H1 (cell line): ENCODE measurements at regions not wholly inside any gene's neighbourhood (a gene's known extent, or its start where the extent isn't known, plus 50 kb on each side); places are given as distances from the start of the nearest gene placed in this dataset.

Source experiments
- CTCF ChIA-PET: fragments of 300-600 bp; sonication (Branson Sonifier 250); formaldehyde crosslinking; loops from one replicate; lab custom pipeline; 2021; ENCODE audit not compliant: partially characterized antibody; lab: Charles Lee
- POLR2A ChIA-PET: fragments of 300-600 bp; sonication (Branson Sonifier 250); formaldehyde crosslinking; loops from one replicate; lab custom pipeline; 2021; ENCODE audit warnings: inconsistent platforms; ENCODE audit not compliant: partially characterized antibody; lab: Charles Lee
- DNase-seq, 2 experiments: peaks; one replicate each; pipeline versions ENCODE4 v3.0.0 to v3.0.0-alpha.2; 2010 to 2022; ENCODE audit warnings: low spot score in 2 of 2, low read depth in 1 of 2, mixed read lengths in 1 of 2
- FAIRE-seq: peaks from 2 replicates; lab custom pipeline; 2011; peaks lifted over from hg19 to GRCh38; lab: Jason Lieb, UNC
- H2AFZ ChIP-seq: 2 replicates; pipeline ENCODE4 v1.8.1; 2012; ENCODE audit warnings: low read length, inconsistent platforms
- H2AK5ac ChIP-seq: 2 replicates; pipeline ENCODE4 v1.6.1; 2013; ENCODE audit warnings: low read depth, low read length
- H2BK120ac ChIP-seq: replicated peaks from 2 replicates; pipeline ENCODE3; 2013; ENCODE audit warnings: low read depth, low read length, inconsistent platforms
- H2BK12ac ChIP-seq: 2 replicates; pipeline ENCODE4 v1.6.1; 2013; ENCODE audit warnings: low read depth, low read length
- H2BK15ac ChIP-seq: 2 replicates; pipeline ENCODE4 v1.6.1; 2013; ENCODE audit warnings: low read length
- H2BK20ac ChIP-seq: 2 replicates; pipeline ENCODE4 v1.6.1; 2013; ENCODE audit warnings: low read length
- H2BK5ac ChIP-seq: 2 replicates; pipeline ENCODE4 v1.6.1; 2013; ENCODE audit warnings: low read depth, low read length
- H3K14ac ChIP-seq: 2 replicates; pipeline ENCODE4 v1.6.1; 2013; ENCODE audit warnings: inconsistent platforms; ENCODE audit not compliant: insufficient read length
- H3K18ac ChIP-seq: 2 replicates; pipeline ENCODE4 v1.6.1; 2013; ENCODE audit warnings: low read length; ENCODE audit errors: extremely low read depth
- H3K23ac ChIP-seq: 2 replicates; pipeline ENCODE4 v1.6.1; 2013; ENCODE audit warnings: inconsistent platforms; ENCODE audit not compliant: insufficient read length
- H3K23me2 ChIP-seq: 2 replicates; pipeline ENCODE4 v1.6.1; 2013; ENCODE audit warnings: low read depth, low read length
- H3K27ac ChIP-seq: 2 replicates; pipeline ENCODE4 v1.6.1; 2011; ENCODE audit warnings: low read depth, low read length, inconsistent platforms
- H3K27me3 ChIP-seq, 4 experiments: replicated peaks in 1 of 4; 1 replicate in 1 of 4; 2 replicates in 3 of 4; pipeline versions ENCODE4 v1.6.1 to v1.8.1; 2011 to 2013; ENCODE audit warnings: low read length in 3 of 4, mild to moderate bottlenecking in 3 of 4, inconsistent platforms in 2 of 4, mixed read lengths in 2 of 4, moderate library complexity in 1 of 4; ENCODE audit not compliant: control insufficient read depth in 3 of 4, insufficient read depth in 3 of 4; ENCODE audit errors: extremely low read depth in 1 of 4
- H3K36me3 ChIP-seq, 4 experiments: 2 replicates each; pipeline versions ENCODE4 v1.6.1 to v1.8.1; 2011 to 2013; ENCODE audit warnings: mild to moderate bottlenecking in 4 of 4, low read length in 3 of 4, moderate library complexity in 2 of 4, control low read depth in 1 of 4, inconsistent platforms in 1 of 4; ENCODE audit not compliant: insufficient read depth in 4 of 4, control insufficient read depth in 2 of 4
- H3K4ac ChIP-seq: replicated peaks from 2 replicates; pipeline ENCODE3; 2013; ENCODE audit warnings: low read length, low read depth, mixed read lengths, inconsistent platforms; ENCODE audit not compliant: insufficient read length
- H3K4me1 ChIP-seq, 4 experiments: replicated peaks in 1 of 4; 1 replicate in 1 of 4; 2 replicates in 3 of 4; pipeline versions ENCODE4 v1.6.1 to v1.8.1; 2011 to 2013; ENCODE audit warnings: low read length in 3 of 4, inconsistent platforms in 2 of 4, mixed read lengths in 1 of 4; ENCODE audit not compliant: insufficient read depth in 4 of 4, control insufficient read depth in 3 of 4
- H3K4me2 ChIP-seq, 2 experiments: 2 replicates each; pipeline versions ENCODE4 v1.6.1 to v1.8.1; 2011 to 2013; ENCODE audit warnings: low read depth in 2 of 2, low read length in 2 of 2, control low read depth in 1 of 2, inconsistent platforms in 1 of 2, mild to moderate bottlenecking in 1 of 2; ENCODE audit not compliant: insufficient read depth in 1 of 2
- H3K4me3 ChIP-seq, 4 experiments: fragments of 200-600, 300-600 bp in 1 of 4; sonication (generic), shearing (Covaris generic), sonication (Bioruptor Twin) in 1 of 4; 2 replicates each; pipeline versions ENCODE4 v1.5.1 to v1.8.1; 2011 to 2016; ENCODE audit warnings: low read length in 4 of 4, low read depth in 3 of 4, control low read depth in 2 of 4, inconsistent platforms in 2 of 4, mild to moderate bottlenecking in 2 of 4, mixed read lengths in 1 of 4, moderate library complexity in 1 of 4; ENCODE audit not compliant: insufficient read depth in 2 of 4; ENCODE audit errors: extremely low read depth in 1 of 4
- H3K56ac ChIP-seq: replicated peaks from 2 replicates; pipeline ENCODE3; 2013; ENCODE audit warnings: low read depth, mild to moderate bottlenecking, mixed read lengths, low read length, inconsistent platforms; ENCODE audit not compliant: insufficient read length
- H3K79me1 ChIP-seq: 2 replicates; pipeline ENCODE4 v1.6.1; 2013; ENCODE audit warnings: low read depth, low read length, control low read depth
- H3K79me2 ChIP-seq, 2 experiments: 2 replicates each; pipeline versions ENCODE4 v1.6.1 to v1.8.1; 2012 to 2013; ENCODE audit warnings: low read length in 2 of 2, mild to moderate bottlenecking in 2 of 2, inconsistent platforms in 1 of 2; ENCODE audit not compliant: insufficient read depth in 2 of 2, control insufficient read depth in 1 of 2
- H3K9ac ChIP-seq, 4 experiments: replicated peaks in 1 of 4; 1 replicate in 1 of 4; 2 replicates in 3 of 4; pipeline versions ENCODE4 v1.6.1 to v1.8.1; 2011 to 2013; ENCODE audit warnings: low read depth in 3 of 4, low read length in 3 of 4, control low read depth in 2 of 4, mild to moderate bottlenecking in 2 of 4, moderate library complexity in 2 of 4, inconsistent platforms in 1 of 4; ENCODE audit errors: extremely low read depth in 1 of 4
- H3K9me3 ChIP-seq, 2 experiments: 2 replicates each; pipeline versions ENCODE4 v1.6.1 to v1.8.1; 2012 to 2013; ENCODE audit warnings: mild to moderate bottlenecking in 2 of 2, moderate library complexity in 2 of 2, control low read depth in 1 of 2, inconsistent platforms in 1 of 2, low read depth in 1 of 2, low read length in 1 of 2, mixed read lengths in 1 of 2; ENCODE audit not compliant: insufficient read depth in 2 of 2
- H4K20me1 ChIP-seq, 2 experiments: replicated peaks in 1 of 2; 2 replicates each; pipeline versions ENCODE3 to v1.8.1; 2011 to 2013; ENCODE audit warnings: inconsistent platforms in 2 of 2, low read length in 2 of 2, mild to moderate bottlenecking in 1 of 2; ENCODE audit not compliant: insufficient read depth in 2 of 2, control insufficient read depth in 1 of 2
- H4K5ac ChIP-seq: 2 replicates; pipeline ENCODE4 v1.6.1; 2013; ENCODE audit warnings: low read length, low read depth, mixed read lengths, inconsistent platforms; ENCODE audit not compliant: insufficient read length
- H4K8ac ChIP-seq: 2 replicates; pipeline ENCODE4 v1.8.0; 2013; ENCODE audit warnings: mild to moderate bottlenecking, moderate library complexity, low read length, inconsistent platforms; ENCODE audit not compliant: insufficient read depth; ENCODE audit errors: extremely low read depth
- H4K91ac ChIP-seq: replicated peaks from 2 replicates; pipeline ENCODE3; 2013; ENCODE audit warnings: low read length, mixed read lengths, inconsistent platforms; ENCODE audit not compliant: insufficient read length
- CBX5 ChIP-seq: fragments of 300-800, 300-1000 bp; sonication (generic); IDR thresholded peaks from 2 replicates; pipeline ENCODE4 v1.7.1; 2016; ENCODE audit warnings: antibody characterized with exemption, low read length, low read depth
- EP300 ChIP-seq, 2 experiments: IDR thresholded peaks; 1 replicate in 1 of 2; 2 replicates in 1 of 2; pipeline ENCODE4 v1.6.1; 2011 to 2012; ENCODE audit warnings: low read depth in 2 of 2, low read length in 2 of 2, mild to moderate bottlenecking in 2 of 2, borderline replicate concordance in 1 of 2, inconsistent platforms in 1 of 2, moderate library complexity in 1 of 2
- KDM5A ChIP-seq: fragments of 200-600 bp; IDR thresholded peaks from 2 replicates; pipeline ENCODE4 v1.7.1; 2012; ENCODE audit warnings: mild to moderate bottlenecking, low read length, inconsistent platforms, mixed read lengths
- RAD21 ChIP-seq, 2 experiments: IDR thresholded peaks in 1 of 2; conservative IDR thresholded peaks in 1 of 2; 2 replicates each; pipeline ENCODE4 v1.6.1; 2011; ENCODE audit warnings: low read depth in 2 of 2, low read length in 2 of 2, improper control_type of control experiment in 1 of 2, inconsistent platforms in 1 of 2, mild to moderate bottlenecking in 1 of 2, moderate library complexity in 1 of 2
- SRF ChIP-seq: IDR thresholded peaks from 2 replicates; pipeline ENCODE4 v1.6.1; 2011; ENCODE audit warnings: mild to moderate bottlenecking, low read depth, low read length, moderate library complexity
- WGBS, 2 experiments: shearing (Covaris generic) in 1 of 2; methylation state at CpG; one replicate each; pipeline versions ENCODE4 v1.1.6 to v1.1.7; 2013 to 2015; ENCODE audit warnings: low lambda C conversion rate in 2 of 2, mixed read lengths in 2 of 2, inconsistent platforms in 1 of 2, low coverage in 1 of 2, missing lambda C conversion rate in 1 of 2; ENCODE audit not compliant: insufficient replicate concordance in 2 of 2, insufficient coverage in 1 of 2, insufficient read length in 1 of 2; ENCODE audit errors: extremely low coverage in 1 of 2, missing lambda C conversion rate in 1 of 2; 5-methylcytosine and 5-hydroxymethylcytosine counted together

- Histone ChIP-seq H3K4ac (peak overlapping the region; percentile 73), H2BK12ac (no peak overlapping the region), H2BK5ac (no peak overlapping the region), H3K27me3 (no peaks in the 10 kb centered on the region), H3K9me3 (no peaks in the 10 kb centered on the region), H3K79me1 (no peaks in the 10 kb centered on the region), H3K9ac (no peak overlapping the region), H3K14ac (no peak overlapping the region), H2BK120ac (no peak overlapping the region), H3K27ac (no peak overlapping the region), H2AK5ac (no peak overlapping the region), H2BK15ac (no peak overlapping the region), H3K4me2 (no peak overlapping the region), H4K5ac (no peak overlapping the region), H4K91ac (no peak overlapping the region), H4K8ac (no peak overlapping the region), H3K36me3 (no peaks in the 10 kb centered on the region; a peak in 1 of 8 replicates), H2BK20ac (no peak overlapping the region), H3K4me3 (no peak overlapping the region), H3K79me2 (no peaks in the 10 kb centered on the region), H3K23me2 (no peaks in the 10 kb centered on the region), H4K20me1 (peaks cover 0 to 2% of the 10 kb centered on the region in 2 experiments), H3K18ac (no peak overlapping the region), H2AFZ (no peak overlapping the region), H3K4me1 (no peaks in the 10 kb centered on the region), H3K23ac (no peak overlapping the region), H3K56ac (no peak overlapping the region)
- no peak for DNase-seq
- ChIA-PET CTCF (interaction anchor here (0.7 to 3.5 kb wide), 83 partner anchors 9 to 1930 kb away, joined by 3 to 40 read pairs (median 4); no protein-coding TSS in a partner anchor), POLR2A (interaction anchor here (1.4 kb wide), 1 partner anchor 1902 kb away, joined by 8 read pairs; the partner anchor contains the start of gene ADAMTS1)
- TF ChIP-seq RAD21 (IDR thresholded peaks at IDR 0.05 in 1 of 2, conservative IDR thresholded peaks at IDR 0.05 in 1 of 2; ENCODE audit: low read depth in 2 of 2, low read length in 2 of 2) (no peak), CBX5 (no peak), SRF (no peak), KDM5A (no peak), EP300 (IDR thresholded peaks at IDR 0.05; ENCODE audit: borderline replicate concordance in 1 of 2, low read depth in 2 of 2, low read length in 2 of 2) (no peak)
- 71% methylated on average over 4 of the region's 4 CpGs; no CpG with 5 or more reads in 1 of the 2 experiments for WGBS, 2 experiments
- FAIRE-seq = no peak
These were observed 246.5 kb downstream of the LTN1 start for GRCh38 chr21:28746166-28746565.
